ENCODE measurements at regions not wholly inside any gene's neighbourhood (a gene's known extent, or its start where the extent isn't known, plus 50 kb on each side); places are given as distances from the start of the nearest gene placed in this dataset.

DNA sequence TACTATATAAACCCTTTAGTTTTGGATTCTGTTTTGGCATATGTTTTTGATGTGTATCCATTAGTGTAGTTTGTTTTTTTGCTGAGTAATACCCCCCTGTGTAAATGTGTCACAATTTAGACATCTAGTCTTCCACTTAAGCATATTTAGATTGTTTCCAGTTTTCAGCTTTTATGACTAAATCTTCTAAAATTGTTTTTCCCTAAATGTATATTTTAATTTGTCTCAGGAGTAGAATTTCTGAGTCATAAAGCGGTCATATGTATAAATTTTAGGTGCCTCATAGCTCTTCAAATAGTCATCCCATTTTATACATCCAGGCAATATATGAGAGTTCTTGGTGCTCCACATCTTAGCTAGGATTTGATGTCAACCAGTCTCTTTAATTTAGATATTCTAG lies 1348.0 kb downstream of the MRPL39 start:
- no peak for TF ChIP-seq EZH2 (IDR thresholded peaks at IDR 0.05; ENCODE audit: low read length)
- TF ChIP-seq CTCF (optimal IDR thresholded peaks at IDR 0.05 in 1 of 3, IDR thresholded peaks at IDR 0.05 in 1 of 3, conservative IDR thresholded peaks at IDR 0.05 in 1 of 3; ENCODE audit: extremely low read depth in 1 of 3, insufficient read depth in 2 of 3, low read length in 3 of 3) = no peak
- Histone ChIP-seq H4K20me1 (ENCODE audit: control insufficient read depth, extremely low read depth, insufficient read depth, low read length) (no peaks in the 10 kb centered on the region), H3K36me3 (ENCODE audit: control insufficient read depth in 2 of 2, extremely low read depth in 1 of 2, insufficient read depth in 2 of 2, low read length in 2 of 2) (no peaks in the 10 kb centered on the region), H3K79me2 (ENCODE audit: control insufficient read depth, insufficient read depth, low read length) (no peaks in the 10 kb centered on the region), H3K9me3 (ENCODE audit: control insufficient read depth, low read depth, low read length) (no peaks in the 10 kb centered on the region), H3K9ac (ENCODE audit: control insufficient read depth, extremely low read depth, insufficient read depth, low read length) (no peak overlapping the region), H3K4me2 (ENCODE audit: control insufficient read depth, extremely low read depth, insufficient read depth, low read depth, low read length) (no peak overlapping the region), H3K27me3 (ENCODE audit: control insufficient read depth, extremely low read depth, insufficient read depth, low read length) (no peaks in the 10 kb centered on the region), H2AFZ (ENCODE audit: control insufficient read depth, low read length) (no peak overlapping the region), H3K4me3 (ENCODE audit: control insufficient read depth in 2 of 3, extremely low read depth in 1 of 3, insufficient read depth in 2 of 3, low read depth in 1 of 3, low read length in 3 of 3) (no peak overlapping the region), H3K4me1 (ENCODE audit: control insufficient read depth, extremely low read depth, insufficient read depth, low read length) (no peaks in the 10 kb centered on the region), H3K27ac (ENCODE audit: control insufficient read depth, insufficient read depth, low read length) (no peak overlapping the region), H3K9me1 (ENCODE audit: control insufficient read depth, extremely low read depth, insufficient read depth, low read length) (no peaks in the 10 kb centered on the region)
- DNase-seq (ENCODE audit: low read depth, low spot score) = no peak
- dilution Hi-C loops (cut with MboI; ENCODE audit: extremely low pct_ligation_motif_present, low sequenced_read_pairs) = no loop called here
- no peak for FAIRE-seq

DNA sequence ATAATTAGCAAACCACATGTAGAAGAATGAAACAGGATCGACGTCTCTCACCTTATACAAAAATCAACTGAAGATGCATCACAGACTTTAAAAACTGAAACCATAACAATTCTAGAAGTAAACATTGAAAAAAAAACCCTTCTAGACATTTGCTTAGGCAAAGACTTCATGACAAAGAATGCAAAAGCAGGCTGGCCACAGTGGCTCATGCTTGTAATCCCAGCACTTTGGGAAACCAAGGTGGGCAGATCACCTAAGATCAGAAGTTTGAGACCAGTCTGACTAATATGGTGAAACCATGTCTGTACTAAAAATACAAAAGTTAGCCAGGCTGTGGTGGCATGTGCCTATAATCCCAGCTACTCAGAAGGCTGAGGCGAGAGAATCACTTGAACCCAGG lies 1351.7 kb downstream of the MRPL39 start:
- dilution Hi-C loops (cut with MboI; ENCODE audit: extremely low pct_ligation_motif_present, low sequenced_read_pairs) = no loop called here
- TF ChIP-seq EZH2 (IDR thresholded peaks at IDR 0.05; ENCODE audit: low read length) (no peak), CTCF (optimal IDR thresholded peaks at IDR 0.05 in 1 of 3, IDR thresholded peaks at IDR 0.05 in 1 of 3, conservative IDR thresholded peaks at IDR 0.05 in 1 of 3; ENCODE audit: extremely low read depth in 1 of 3, insufficient read depth in 2 of 3, low read length in 3 of 3) (no peak)

More for the DNA sequence above, 1351.7 kb downstream of the MRPL39 start:
- H3K27ac ChIP-seq (ENCODE audit: control insufficient read depth, insufficient read depth, low read length) = no peak overlapping the region
- no peak overlapping the region for H3K9ac ChIP-seq (ENCODE audit: control insufficient read depth, extremely low read depth, insufficient read depth, low read length)
- no peaks in the 10 kb centered on the region for H3K27me3 ChIP-seq (ENCODE audit: control insufficient read depth, extremely low read depth, insufficient read depth, low read length)
- H3K9me3 ChIP-seq (ENCODE audit: control insufficient read depth, low read depth, low read length) = no peaks in the 10 kb centered on the region
- FAIRE-seq (no peak), DNase-seq (ENCODE audit: low read depth, low spot score) (no peak)
- no peak overlapping the region for H3K4me3 ChIP-seq (ENCODE audit: control insufficient read depth in 2 of 3, extremely low read depth in 1 of 3, insufficient read depth in 2 of 3, low read depth in 1 of 3, low read length in 3 of 3)
- no peaks in the 10 kb centered on the region for H4K20me1 ChIP-seq (ENCODE audit: control insufficient read depth, extremely low read depth, insufficient read depth, low read length)
- H2AFZ ChIP-seq (ENCODE audit: control insufficient read depth, low read length) = no peak overlapping the region
- H3K4me1 ChIP-seq (ENCODE audit: control insufficient read depth, extremely low read depth, insufficient read depth, low read length) = no peaks in the 10 kb centered on the region
- no peaks in the 10 kb centered on the region for H3K79me2 ChIP-seq (ENCODE audit: control insufficient read depth, insufficient read depth, low read length)
- no peaks in the 10 kb centered on the region for H3K36me3 ChIP-seq (ENCODE audit: control insufficient read depth in 2 of 2, extremely low read depth in 1 of 2, insufficient read depth in 2 of 2, low read length in 2 of 2)
- no peaks in the 10 kb centered on the region for H3K9me1 ChIP-seq (ENCODE audit: control insufficient read depth, extremely low read depth, insufficient read depth, low read length)
- no peak overlapping the region for H3K4me2 ChIP-seq (ENCODE audit: control insufficient read depth, extremely low read depth, insufficient read depth, low read depth, low read length)

Data from keratinocyte (primary cell).